NCI-H2029 treated with DMSO at 0.1 percent for 48 hours (cell line): ENCODE measurements at regions not wholly inside any gene's neighbourhood (a gene's known extent, or its start where the extent isn't known, plus 50 kb on each side); places are given as distances from the start of the nearest gene placed in this dataset.

ENCODE experiments used
- DNase-seq: peaks from one replicate; lab custom pipeline; 2025; lab: John Stamatoyannopoulos, UW

DNA sequence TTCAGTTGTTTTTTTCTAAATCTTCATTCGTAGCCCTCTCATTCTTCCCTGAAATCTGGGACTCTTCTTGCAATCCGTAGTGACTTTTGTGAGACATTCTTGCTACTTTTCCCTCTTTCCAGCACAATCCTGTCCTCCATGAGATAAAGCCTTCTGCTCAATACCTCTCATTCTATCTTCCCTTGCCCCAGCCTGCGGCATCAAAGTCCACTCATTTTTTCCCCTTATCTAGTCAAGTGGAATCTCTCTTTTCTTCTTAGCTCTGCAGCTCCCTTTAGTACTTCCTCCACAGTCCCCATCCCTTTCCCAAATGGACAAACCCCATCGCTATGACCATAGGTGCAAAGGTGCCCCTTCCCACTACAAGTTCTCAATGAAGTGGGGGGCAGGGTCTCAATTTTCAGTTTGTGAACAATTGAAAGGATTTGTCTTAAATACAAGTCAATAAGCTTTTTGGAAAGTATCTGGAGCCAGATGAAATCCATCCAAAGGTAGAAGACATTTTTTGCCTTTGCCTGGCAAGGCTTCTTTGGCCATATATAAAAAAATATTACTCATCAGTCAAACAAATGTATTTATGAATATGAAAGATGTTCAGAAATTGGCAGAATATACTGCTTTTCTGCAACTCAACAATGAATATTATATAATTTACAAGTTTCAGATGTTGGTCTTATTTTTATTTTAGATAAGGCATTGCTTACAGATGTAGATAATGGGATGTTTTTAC is 179.4 kb downstream of the SNAPC1 start:
- DNase-seq = no peak

DNA sequence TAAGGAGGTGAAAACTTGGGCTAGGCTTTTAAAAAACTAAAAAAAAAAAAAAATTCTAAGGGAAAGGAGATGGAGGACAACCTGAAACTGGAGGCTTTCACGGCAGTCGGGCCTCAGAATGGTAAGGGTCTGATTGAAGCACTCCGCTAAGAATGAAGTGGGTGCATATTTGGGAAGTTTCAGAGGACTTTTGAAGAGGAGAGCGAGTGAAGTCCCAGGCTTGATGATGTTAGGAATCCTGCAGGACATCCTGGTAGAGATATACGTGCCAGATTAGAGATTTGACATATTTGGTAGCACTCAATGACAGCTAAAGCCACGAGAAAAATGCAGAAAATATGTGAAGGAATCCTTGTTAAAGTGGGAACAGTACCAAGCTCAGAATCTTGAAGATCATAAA is 186.2 kb downstream of the SNAPC1 start:
- no peak for DNase-seq

DNA sequence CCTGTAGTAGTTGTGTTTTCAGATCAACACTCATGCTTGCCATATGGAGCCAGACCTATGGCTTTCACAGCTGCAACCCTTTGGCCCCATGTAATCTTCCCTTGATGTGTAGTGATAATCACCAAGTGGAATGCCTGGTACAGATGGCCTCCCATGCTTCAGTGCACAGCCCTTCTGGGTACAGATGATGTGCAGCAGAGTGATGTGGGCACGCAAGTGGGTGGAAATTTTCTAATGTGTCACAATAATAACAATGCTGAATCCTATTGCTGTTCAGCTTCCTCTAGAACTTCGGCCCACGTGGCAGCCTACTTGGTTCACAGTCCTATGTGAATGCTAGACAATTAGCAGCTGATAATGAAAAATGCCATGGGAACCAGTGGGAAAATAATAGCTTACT is 188.1 kb downstream of the SNAPC1 start:
- no peak for DNase-seq

DNA sequence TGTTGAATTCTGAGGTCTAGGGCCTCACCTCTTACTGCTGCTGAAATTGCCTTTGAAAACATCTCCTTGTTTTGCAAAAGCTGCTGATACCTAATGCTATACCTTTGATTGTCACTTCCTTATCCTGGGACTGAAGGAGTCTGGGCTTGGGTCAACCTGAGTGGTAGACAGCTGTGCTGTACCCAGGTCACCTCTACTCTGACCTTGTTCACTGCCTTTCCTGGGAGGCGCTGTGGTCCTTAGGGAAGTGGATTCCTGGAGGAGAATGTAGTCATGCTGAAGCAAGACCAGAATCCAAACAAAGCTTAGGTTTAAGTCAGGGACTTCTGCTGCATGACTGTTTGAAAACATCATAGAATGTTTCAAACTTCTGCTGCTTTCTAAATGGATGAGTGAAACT is 191.4 kb downstream of the SNAPC1 start:
- no peak for DNase-seq

DNA sequence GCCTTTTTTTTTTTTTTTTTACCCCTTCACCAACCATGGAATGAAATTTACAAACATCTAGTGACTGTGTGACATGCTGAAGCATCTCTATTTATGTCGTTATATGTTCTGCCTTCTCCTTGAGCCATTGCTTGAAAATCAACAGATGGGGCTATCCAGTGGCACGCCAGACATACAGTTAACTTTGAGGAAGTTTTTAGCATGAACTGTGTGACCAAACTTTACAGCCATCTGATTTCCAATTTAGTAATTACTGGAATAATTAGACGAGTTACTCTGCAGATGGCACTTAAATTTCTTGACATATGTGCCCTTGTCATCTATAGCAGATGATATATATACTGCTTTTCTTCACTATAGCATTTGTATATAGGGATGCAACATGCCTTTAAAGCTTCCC is 192.1 kb downstream of the SNAPC1 start:
- no peak for DNase-seq

DNA sequence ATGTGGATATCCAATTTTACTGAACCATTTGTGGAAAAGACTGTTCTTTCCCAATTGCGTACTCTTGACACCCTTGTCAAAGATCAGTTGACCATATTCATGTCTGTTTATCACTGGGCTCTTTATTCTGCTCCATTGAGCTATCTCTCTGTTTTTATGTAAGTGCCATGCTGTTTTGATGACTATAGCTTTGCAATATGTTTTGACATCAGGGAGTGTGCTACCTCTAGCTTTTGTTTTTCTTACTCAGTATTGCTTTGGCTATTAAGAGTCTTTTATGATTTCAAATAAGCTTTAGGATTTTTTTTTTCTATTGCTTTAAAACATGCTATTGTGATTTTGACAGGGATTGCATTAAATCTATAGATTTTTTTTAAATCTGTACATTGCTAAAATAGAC is 194.3 kb downstream of the SNAPC1 start:
- no peak for DNase-seq

DNA sequence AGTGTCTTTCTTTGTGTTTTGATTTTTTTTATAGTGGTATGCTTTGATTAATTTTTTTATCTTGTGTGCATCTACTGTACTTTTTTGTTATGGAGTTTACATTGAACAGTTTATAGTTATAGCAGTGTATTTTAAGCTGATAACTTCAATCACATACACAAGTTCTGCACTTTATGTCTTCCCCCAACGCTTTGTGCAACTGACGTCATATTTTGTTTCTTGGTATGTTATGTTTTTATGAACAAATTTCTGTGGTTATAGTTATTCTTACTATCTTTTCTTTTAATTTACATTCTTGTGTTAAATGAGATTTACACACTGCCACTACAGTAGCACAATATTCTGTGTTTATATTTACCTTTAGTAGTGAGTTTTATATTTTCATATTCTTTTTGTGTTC is 197.1 kb downstream of the SNAPC1 start:
- no peak for DNase-seq

DNA sequence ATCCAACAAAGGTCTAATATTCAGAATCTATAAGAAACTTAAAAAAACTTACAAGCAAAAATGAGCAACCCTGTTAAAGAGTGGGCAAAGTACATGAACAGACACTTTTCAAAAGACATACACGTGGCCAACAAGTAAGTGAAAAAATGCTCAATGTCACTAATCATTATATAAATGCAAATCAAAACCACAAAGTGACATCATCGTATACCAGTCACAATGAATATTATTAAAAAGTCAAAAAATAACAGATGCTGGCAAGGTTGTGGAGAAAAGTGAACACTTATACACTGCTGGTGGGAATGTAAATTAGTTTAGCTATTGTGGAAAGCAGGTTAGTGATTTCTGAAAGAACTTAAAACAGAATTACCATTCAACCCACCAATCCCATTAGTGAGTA is 199.1 kb downstream of the SNAPC1 start:
- no peak for DNase-seq

DNA sequence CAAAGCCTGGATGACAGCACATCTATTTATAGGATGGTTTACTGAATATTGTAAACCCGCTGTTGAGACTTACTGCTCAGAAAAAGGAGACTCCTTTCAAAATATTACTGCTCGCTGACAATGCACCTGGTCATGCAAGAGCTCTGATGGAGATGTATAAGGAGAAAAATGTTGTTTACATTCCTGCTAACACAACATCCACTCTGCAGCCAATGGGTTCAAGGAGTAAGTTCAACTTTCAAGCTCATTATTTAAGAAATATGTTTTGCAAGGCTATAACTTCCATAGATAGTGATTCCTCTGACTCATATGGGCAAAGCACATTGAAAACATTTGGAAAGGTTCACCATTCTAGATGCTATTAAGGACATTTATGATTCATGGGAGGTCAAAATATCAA is 201.7 kb downstream of the SNAPC1 start:
- no peak for DNase-seq

DNA sequence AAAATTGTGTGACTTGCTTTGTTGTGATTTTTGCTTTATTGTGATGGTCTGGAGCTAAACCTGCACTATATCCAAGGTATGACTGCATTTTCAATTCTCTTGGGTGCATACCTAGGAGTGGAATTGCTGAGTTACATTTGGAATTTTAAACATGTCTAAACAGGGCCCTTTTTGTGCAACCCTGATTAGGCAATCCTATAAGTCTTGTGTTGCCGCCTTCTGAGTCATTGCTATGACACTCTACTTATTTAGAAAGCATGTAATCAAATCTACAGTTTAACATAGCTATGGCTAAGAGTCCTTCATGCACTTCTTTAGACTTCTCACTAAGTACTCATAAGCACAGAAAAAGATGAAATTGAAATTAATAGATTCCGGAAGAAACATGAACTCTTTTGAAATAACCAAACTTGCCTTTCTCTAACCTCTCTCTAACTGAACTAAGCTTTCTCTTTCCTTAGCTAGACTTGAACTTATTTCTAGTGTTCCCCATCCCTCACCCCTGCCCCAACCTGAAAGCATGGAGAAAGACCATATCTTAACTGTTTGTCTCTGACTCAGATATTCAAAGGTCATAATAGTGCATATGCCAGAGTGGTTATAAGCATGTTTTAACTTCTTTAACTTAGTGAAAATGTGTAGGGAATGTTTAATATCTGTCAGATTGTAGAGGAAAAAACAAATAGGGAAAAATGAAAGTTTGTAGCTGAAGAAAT is 203.0 kb downstream of the SNAPC1 start:
- DNase-seq = no peak

DNA sequence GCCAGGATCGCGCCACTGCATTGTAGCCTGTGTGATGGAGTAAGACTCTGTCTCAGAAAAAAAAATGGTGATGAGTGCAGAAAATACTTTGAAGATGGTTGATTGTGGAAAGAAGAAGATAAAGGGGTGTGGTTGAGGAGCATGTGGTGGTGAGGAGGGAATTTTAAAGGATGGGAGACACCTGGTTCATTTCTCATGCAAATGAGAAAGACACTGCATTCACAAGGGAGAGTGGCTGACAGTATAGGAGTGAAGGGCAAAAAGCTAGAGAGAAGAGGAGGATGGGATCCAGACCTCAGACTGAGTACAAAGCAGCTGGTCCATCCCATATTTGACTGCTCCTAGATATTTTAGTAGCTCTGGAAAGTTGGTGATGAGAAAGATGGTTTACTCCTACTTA is 206.0 kb downstream of the SNAPC1 start:
- no peak for DNase-seq

DNA sequence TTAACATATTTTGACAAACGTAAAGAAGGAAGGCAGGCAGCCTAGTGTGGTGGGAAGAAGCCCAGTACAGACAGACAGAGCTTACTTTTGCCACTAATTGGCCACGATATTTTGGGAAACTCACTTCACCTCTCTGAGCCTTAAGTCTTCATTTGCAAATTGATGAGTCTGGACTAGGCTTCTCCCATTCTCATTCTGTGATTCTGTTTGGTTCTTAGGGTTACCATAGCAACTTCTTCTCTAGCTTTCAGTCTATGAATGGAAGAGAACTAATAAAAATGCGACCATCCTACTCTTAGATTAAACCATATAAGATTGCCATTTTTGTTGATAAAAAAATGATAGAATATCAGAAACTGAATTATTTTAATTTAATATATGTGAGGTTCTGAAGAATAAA is 210.5 kb downstream of the SNAPC1 start:
- DNase-seq = no peak

DNA sequence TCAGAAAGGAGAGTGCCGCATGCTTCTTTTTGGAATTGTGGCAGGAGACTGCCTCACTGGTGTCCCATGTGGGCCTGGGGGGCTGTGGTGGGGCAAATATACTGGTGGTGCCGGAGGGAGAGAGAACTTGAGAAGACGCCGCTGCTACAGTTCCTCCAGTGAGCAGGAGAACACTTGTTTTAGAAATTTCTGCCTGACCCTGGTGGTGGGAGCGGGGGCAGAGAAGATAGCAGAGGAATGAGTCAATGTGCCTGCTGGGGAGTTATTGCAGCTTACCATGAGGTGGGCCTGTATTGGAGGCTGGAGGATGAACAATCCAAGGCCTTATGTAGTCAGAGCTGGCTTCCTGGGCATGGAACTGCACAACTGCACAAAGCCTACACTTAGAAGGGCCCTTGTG is 211.8 kb downstream of the SNAPC1 start:
- DNase-seq = no peak

DNA sequence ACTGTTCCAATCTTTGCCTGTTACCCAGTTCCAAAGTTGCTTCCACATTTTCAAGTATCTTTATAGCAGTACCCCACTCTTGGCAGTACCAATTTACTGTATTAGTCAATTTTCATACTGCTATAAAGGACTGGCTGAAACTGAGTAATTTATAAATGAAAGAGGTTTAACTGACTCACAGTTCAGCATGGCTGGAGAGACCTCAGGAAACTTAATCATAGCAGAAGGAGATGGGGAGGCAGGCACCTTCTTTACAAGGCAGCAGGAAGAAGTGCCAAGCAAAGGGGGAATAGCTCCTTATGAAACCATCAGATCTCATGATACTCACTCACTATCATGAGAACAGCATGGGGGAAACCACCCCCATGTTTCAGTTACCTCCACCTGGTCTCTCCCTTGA is 215.0 kb downstream of the SNAPC1 start:
- DNase-seq = no peak

DNA sequence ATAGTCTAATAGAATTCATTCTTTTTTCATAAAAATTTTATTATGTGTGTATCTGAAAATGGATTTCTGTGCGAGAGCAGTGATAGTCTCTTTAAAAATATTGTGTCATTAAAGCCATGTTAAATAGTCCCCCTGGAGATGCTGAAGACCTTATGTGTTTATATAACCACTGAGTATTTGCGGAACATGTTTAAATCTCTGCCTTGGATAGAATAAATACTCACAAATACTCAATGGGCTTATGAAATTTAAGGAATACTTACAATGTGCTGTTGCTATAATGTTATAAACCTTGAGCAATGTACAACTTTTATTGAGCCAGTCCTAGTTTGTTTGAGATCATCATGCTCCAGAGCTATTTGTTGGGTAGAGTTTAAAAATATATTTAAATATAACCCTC is 226.0 kb downstream of the SNAPC1 start:
- DNase-seq = no peak

DNA sequence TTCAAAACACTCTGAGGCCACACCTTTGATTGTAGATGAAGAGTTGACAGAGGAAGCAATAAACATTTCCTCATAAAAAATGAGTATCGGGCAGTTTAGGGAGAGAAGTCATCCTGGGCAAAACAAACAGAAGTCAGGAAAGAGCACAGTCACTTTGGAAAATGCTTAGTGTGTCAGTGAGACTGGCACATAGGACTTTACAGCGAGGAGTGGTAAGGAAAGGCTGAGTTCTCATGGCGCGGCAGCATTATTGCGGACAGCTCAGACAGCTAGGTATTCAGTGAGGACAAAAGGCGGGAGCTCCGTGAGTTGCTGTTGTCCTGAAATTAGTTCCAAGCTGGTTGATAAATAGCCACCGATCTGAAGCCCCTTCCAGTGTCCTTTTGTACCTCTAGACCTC is 229.9 kb downstream of the SNAPC1 start:
- no peak for DNase-seq

DNA sequence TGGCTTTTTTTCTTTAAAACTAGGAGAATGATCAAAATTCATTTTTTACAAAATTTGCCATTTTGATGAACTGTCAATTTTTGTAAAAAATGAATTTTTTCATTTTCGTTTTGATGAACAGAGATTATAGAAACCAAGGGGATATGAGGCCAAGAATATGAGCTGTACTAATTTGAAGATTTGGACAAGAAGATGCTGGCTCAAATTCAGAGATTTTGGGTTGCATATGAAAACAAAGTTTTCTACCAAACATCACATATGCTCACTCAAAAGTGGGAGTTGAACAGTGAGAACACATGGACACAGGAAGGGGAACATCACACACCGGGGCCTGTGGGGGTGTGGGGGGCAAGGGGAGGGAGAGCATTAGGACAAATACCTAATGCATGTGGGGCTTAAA is 230.7 kb downstream of the SNAPC1 start:
- DNase-seq = no peak

DNA sequence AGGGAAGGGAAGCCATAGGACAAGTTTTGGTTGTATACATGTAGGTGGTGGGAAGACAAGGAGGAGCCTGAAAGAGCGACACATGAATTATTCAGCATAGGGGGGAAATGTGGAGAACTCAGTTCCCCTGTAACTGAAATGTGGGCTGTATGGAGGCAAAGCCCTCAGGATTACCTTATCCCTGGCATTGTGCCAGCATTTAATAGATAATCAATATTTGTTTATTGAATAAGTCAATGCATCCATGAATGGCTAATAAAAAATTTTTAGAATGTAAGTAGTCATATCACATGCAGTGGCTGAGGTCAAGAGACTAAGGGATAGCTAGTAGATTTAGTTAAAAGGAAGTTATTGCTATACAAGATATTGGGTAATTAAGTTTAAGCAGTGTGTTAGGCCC is 232.4 kb downstream of the SNAPC1 start:
- DNase-seq = no peak

DNA sequence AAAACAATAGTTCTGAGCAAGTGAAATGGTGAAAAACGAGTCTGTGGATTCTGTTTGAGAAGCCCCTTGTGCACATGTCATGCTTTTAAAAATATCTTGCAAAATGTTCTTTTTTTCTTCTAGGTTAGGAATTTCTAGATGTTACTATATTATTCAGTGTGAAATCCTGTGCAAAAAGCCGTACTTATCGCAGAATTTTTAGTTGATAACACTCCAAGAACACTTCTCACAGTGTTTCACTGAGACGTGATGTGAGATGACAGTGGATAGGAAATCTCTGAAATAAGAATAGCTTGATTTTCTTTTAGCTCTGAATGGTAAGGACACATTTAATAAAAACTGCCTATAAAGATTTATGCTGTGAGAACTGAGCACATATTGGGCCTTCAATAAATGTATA is 234.5 kb downstream of the SNAPC1 start:
- no peak for DNase-seq

DNA sequence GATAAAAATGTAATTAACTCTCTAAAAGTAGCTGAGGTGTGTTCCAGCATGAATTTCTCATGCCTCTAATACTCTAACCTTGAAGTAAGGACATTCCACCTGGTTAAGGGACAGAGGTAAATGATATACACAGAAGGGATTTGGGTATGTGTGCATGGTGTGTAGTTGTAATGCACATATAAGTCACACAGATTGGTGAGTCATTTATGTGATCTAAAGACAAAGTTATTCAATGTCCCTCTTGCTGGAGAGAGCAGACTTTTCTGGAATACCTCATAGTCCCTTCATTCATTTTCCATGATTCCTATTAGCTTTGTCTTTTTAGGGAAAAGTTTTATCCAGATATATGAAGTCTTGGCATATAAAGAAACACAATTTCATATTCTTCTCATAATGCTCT is 234.9 kb downstream of the SNAPC1 start:
- DNase-seq = no peak

DNA sequence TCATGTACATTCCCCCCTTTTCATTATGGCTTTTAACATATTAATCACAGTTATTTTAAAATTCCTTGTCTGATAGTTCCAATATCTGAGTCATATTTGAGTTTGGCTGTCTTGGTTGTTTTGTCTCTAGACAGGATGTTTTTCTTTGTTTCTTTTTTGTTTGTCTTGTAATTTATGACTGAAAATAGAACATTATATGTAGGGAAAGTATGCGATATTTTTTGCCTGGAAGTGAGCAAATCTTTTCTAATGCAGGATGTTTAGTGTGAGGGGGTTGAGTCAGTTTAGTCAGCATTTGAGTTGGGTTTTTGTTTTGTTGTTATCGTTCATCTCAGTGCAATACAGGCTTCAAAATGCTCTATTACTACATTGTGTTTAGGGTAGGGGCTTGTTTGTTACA is 239.7 kb downstream of the SNAPC1 start:
- no peak for DNase-seq

DNA sequence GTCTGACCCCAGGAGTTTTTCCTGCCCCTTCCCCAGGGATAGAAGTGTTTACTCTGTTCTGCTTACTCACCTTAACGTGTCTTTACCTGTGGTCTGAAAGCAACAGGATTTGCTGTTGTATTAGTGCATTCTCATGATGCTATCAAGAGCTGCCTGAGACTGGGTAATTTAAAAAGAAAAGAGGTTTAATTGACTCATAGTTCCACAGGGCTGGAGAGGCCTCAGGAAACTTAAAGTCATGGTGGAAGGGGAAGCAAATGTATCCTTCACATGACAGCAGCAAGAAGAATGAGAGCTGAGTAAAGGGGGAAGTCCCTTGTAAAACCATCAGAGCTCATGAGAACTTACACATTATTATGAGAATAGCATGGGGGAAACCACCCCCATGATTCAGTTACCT is 240.4 kb downstream of the SNAPC1 start:
- no peak for DNase-seq

DNA sequence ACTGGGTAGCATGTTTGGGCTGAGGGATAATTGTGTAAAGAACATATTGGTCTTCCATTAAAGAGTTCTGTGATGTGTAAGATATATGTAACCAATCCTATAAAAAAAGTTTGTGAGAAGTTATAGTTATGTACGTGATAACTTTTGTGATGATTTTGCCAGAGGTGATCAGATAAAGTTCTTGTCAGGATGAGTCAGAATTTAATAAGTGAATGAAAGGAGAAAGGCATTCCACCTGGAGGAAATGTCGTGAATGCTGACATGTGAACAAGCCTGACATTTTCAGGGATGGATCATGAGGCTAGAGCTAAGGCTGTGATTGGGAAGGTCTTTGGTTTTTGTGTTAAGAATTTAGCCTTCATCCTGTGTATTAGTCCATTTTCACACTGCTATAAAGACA is 241.5 kb downstream of the SNAPC1 start:
- DNase-seq = no peak

DNA sequence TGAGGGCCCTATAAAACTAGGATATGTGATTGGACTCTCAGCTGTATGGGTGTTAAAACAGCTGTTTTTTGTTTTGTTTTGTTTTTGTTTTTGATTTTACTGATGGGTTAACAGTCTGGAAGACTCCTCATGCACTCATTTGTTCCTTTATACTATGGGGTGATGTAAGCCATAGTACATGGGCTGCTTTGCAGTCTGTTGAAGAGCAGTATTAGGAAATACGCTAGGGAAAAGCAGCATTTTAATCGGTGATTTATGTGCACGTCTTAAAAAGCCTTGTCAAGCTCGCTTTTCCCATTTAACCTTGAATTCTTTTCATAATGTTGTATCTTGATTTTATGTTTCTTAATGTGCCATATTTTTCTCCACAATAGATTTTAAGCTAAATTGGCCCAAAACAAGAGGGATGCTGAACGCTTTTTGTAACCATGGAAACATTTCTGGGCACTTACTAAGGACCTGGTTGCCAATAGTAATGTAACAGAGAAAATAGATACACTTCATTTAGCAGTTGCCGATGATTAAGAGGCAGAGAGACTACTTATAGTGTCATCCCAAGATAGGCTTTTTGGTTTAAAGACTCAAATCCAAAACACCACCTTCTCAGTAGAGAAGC is 244.0 kb downstream of the SNAPC1 start:
- no peak for DNase-seq
